Endometrium (tissue), 2 donors: ENCODE measurements at regions not wholly inside any gene's neighbourhood (a gene's known extent, or its start where the extent isn't known, plus 50 kb on each side); places are given as distances from the start of the nearest gene placed in this dataset.
"Not testable (repeated sequence)": the region's sequence is repeated elsewhere in the genome, so short reads cannot be mapped to it uniquely, and the experiment has no call there.

Source experiments
- FAIRE-seq: peaks from 2 replicates; lab custom pipeline; 2012; peaks lifted over from hg19 to GRCh38; lab: Jason Lieb, UNC
- donor health status: control.
- donor health status: control.

DNA sequence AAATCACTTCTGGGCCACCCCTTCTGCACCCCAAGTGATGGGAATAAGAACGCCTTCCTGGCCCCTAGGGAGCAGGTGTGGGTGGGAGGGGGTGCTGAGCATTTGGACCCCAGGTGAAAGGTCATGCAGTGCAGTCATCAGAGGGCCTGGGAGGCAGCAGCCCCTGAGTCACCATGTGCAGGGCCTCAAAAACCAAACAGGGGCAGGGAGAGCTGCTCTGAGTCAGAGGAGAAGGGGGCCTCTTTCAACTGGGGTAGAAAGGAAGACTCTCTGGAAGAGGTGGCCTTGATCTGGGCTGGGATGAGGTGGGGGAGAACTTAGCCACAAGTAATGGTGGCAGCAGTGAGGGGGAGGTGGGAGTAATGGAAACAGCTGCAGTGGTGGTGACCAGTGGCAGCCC is 164.3 kb downstream of the BUB3 start:
- FAIRE-seq, result no peak

DNA sequence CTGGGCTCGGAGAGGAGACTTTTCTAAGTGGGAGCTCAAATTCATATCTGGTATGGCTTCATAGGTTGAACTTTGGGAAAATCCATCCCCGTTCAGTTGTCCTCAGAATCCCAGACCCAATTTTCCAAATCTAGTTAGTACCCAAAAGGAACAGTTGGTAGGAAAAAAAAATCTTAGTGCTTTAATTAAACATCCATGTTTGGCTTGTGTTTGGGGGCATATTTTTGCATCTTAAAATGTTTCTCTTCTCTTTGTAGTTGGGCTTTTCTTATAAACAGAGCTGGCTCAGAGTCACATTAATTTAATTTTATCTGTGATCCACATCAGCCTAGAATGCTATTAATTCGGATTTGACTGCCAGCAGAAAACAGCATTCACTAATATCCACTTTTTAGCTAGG is 165.9 kb downstream of the BUB3 start:
- no peak for FAIRE-seq

DNA sequence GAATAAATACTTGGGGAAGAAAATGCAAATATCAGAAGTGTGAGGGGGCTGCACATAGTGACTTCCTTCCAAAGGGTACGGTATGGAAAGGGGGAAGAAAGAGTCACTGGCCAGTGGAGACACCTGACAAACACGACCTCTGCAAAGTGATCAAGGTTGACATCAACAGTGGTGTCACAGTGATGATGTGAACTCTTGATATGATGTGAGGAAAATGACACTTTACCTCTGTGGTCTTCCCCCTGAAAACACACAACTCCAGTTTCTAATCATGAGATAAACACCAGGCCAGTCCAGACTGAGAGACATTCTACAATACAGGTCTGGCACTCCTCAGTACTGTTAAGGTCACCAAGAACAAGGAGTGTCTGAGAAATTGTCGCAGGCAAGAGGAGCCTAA is 169.7 kb downstream of the BUB3 start:
- no peak for FAIRE-seq

DNA sequence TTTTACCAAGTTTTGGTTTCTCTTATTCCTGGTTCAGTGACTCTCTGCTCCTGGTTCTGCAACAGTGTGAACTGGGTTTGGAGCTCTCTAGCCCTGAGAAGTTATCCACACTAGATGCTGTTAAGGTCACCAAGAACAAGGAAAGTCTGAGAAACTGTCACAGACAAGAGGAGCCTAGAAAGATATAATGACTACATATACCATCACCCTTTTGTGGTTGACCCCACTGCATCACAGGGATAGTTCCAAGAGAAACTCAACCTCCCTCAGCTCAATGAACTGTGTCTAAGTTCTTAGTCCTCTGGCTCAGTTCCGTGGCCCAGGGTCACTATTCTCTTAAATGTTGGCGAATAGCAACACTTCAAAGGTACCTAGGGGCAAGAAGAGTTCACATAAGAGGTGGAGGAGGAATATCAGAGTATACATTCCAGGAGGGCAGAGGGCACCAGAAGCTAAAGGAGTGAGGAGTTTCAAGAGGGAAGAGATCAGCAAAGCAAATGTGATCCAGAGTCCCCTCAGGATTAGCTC is 171.5 kb downstream of the BUB3 start:
- no peak for FAIRE-seq

DNA sequence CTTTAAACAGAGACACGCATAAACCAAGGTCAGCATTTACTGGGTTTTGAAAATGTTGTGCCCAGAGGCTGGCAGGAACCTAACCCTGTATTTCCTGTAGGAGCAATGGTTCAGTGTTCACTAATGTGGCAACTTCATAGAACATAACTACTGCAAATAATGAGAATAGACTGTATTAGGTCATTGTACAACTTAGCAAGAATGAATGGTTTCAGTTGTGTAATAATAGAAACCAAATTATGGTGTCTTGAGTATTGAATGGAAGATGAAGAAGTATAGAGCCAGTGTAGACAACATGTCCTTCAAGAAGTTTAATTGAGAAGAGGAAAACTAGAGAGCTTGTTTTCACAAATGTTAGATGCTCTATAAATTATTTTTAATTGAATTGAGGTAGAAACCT is 172.5 kb downstream of the BUB3 start:
- FAIRE-seq, result no peak

DNA sequence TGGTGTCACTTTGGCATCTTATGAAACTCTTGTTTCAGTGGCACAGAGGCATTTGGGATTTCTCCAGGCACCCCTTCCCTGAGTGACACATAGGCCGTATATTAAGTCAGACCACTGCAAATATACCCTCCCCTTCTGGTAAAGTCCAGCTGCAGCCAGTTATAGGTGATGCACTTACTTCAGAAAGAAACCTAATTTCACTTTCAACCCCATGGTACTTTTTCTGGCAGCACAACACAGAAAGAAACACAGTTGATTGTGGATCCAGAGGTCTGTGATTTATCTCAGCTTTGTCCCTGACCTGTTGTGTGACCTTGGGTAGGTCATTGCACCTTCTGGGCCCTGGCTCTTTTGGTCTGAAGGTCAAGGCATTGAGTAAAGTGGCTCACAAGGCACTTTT is 173.2 kb downstream of the BUB3 start:
- FAIRE-seq, result no peak

DNA sequence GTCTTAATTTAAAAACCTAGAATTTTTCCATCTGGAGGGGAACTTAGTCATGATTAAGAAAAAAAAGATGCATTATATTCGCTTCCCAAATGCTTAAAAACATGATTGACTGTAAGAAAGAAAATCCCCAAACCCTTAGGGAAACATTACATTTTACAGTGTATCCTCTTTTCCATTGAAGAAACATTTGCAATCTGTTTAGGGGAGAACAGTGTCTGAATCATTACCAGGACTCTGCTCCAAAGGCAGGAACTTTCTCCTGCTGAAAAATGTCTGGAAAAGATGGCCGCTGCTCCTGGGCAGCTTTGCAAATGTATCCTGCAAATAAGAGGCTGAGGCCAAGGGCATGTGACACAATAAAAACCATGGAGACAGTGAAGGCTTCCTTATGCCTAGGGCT is 173.7 kb downstream of the BUB3 start:
- no peak for FAIRE-seq

DNA sequence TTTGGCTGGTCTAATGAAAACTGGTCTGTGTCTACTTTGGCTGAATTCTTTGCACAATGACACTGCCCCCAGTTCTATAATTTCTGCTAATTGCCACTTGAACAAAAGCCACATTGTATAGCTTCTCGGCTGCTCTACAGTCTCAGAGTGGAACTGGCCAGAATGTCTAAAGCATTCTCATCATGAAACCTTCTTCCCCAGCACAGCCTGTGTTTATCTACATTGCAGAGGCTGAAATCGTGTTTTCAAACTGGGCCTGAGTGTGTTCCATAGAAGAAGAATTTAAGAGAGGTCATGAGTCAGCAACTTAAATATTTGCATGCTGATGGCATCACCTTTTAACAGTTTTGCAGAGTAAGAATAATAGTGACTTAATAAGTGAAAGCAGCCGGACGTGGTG is 177.2 kb downstream of the BUB3 start:
- no peak for FAIRE-seq

DNA sequence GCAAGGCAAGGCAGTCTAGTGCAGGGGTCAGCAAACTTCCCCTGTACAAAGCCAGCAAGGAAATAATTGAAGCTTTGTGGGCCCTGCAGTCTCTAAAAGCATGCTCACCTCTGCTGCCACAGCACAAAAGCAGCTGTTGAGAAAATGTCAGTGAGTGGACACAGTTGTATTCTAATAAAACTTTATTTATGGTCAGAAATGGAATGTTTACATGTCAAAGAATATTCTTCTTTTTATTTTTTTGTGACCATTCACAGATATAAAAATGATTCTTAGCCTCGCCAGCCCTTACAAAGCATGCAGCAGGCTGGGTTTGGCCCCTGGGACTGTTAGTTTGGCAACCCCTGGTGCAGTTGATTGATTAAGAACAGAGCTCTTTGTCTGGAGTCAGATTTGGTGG is 192.4 kb downstream of the BUB3 start:
- FAIRE-seq, result no peak

DNA sequence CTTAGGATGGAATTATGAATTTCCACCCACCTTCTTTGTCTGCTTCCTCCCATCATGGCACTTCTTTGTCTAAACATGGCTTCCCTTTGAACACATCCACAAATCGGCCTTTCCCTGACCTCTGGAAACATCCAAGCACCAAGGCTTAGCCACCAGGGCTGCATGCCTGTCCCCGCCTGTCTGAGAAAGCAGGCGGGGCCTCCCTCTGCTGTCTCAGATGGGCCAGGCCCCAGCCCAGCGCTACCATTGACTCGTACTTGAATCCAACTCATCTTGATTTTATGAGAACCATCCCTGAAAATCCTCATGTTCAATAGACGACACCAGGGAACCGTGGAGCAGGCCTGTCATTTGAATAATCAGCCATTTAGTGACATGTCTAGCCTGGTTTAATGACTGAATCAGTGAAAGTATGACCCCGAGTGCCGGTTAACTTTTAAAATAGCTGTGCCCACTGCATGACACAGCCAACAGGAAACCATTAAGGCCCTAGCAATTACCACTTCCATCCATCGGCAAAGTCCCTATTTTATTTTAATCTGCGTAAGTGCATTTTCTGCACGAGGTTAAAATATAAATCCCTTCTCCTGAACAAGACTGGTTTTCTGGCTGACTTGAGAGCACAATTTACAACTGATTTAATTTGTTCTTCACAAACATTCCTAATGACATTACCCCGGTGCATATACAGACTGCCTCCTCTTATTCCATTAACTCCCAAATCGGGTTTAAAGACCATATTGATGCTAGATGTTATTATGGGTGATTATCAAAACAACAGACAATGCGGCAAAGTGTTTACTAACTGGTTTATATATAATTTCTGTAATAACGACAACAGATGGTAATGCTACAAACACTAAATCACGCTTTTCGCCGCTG is 194.7 kb downstream of the BUB3 start:
- FAIRE-seq, result no peak

DNA sequence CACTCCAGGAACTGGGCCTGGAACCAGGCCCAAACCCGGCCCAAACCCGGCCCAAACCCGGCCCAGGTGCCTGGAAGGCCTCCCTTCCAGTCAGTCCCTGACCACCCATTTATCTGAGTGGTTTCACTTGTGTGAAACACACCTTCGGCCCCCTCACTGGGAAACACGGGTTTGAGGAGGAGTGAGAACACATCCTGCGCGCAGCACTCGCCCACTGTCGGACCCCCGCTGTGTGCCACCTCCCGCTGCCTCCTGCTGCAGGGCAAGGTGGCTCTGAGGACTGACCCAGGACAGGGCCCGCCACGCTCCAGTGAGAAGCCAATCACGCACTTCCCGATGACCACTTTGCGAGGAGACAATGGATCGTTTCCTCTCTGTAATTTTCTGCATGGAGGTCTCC is 197.5 kb downstream of the BUB3 start:
- no peak for FAIRE-seq

DNA sequence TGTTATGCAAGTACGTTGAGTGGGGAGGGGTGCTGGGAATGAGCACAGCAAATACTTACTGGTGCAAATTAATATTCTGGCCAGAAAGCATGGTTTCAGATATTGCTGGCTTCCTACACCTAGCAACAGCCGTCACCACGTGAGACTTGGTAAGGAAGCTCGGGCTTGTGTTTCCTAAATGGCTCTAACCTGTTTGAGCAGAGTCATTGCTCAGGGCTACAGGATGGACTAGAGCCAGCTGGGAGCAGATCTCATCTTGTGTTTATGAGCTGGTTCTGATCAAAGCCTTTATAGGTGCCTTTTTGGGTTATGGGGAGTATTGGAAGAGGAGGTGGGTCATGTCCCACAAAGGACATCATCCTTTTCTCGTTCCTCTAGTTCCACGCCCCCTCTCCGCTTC is 200.3 kb downstream of the BUB3 start:
- FAIRE-seq, result no peak

DNA sequence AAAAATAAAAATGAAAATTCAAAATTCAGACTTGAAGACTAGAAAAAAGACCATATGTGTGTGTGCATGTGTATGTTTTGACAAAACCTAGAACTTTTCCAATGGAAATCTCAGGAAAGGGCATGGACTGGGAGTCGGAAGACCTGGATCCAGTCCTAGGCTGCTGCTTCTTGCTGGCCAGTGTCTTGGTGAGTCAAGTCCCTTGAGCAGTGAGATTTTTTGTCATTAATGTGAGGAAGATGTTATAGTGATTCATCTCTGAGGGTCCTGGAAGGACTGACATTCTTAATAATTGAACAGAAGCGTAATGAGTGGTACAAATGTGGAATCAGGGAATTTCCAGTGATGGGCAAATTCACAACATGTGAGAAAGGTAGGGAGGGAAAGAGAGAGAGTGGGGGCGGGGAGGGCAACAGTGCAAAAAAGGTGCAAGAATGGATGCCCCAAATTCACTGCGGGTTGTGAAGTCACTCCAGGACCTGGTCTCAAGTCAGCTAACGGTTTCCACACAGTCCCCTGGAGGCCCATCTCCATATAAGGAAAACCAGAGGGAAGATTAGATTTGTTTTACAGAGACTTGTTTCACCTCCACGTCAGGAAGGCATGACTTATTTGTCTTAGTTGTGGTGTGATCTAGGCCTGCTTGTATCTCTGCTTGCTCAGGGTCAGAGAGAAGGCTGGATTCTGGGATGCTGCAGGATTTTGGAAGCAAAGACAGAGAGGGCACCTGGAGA is 201.7 kb downstream of the BUB3 start:
- FAIRE-seq, result no peak

DNA sequence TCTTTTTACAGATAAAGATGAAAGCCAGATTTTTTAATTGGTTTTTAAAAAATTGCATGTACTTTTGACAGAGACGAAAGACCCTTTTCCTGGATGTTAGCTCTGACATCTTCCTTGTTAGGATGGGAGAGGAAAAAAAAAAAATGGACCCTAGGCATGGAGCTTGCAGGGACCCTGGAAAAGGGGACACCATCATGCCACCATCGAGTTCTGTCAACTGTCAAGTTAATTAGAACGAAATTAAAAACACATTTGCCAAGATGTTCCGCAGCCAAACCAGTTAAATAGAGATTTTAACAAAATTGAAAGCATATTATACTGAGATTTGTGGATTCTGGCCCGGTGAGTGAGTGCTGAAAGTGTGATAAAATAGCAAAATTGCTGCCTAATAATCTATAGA is 202.6 kb downstream of the BUB3 start:
- no peak for FAIRE-seq

DNA sequence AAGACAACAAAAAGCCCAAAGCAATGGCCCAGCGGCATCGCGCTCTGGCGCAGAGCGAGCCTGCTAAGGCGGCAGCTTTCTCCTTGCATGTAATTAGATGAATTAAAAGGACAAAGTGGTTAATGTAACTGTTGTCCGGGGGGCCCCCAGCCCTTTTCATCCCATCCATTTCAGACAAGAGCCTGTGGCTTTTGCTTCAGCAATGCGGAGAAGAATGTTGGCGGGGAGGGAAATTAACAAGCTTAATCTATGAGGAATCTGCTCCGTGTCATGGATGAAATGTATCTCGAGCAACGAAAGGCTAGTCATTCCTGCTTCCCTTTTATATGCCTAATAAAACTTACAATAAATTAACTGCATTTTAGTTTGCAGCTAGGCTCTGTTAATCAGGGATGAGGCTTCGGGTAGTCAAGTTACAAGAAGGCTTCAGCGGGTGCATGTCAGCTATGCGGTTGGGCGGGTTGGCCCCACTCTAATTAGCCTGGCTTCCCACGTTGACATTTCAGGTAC is 203.3 kb downstream of the BUB3 start:
- FAIRE-seq, result no peak

DNA sequence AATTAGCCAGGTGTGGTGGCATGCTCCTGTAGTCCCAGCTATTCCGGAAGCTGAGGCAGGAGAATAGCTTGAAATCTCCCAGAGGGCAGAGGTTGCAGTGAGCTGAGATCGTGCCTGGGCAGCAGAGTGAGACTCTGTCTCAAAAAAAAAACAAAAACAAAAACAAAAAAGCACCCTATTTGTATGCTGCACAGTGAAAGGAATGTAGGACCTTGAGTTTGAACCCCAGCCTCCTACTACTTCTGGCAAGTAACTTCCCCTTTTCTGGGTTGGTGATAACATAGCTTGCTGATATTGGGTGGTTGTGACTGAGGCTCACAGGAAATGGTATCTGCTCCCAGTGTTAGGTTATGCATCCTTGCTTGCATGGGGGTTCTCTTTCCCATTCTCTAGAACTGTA is 205.3 kb downstream of the BUB3 start:
- no peak for FAIRE-seq

DNA sequence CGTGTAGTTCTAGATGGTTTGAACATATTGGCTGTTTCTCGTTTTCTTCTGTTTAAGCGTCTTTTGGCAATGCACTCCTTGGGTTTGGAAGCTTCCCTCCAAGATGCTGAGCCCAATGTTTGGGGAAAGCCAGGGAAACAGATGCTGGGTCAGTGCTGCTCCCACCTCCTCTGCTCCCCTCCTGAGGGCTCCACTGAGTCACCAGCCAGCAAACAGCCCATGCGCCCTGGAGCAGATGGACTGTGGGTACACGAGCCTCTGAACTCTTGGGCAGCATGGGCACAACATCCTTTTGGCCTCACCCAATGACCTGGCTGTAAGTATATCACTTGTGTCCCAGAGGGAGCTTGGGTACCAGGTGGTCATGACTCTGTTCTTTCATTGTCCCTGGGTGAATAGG is 207.6 kb downstream of the BUB3 start:
- FAIRE-seq, result no peak

DNA sequence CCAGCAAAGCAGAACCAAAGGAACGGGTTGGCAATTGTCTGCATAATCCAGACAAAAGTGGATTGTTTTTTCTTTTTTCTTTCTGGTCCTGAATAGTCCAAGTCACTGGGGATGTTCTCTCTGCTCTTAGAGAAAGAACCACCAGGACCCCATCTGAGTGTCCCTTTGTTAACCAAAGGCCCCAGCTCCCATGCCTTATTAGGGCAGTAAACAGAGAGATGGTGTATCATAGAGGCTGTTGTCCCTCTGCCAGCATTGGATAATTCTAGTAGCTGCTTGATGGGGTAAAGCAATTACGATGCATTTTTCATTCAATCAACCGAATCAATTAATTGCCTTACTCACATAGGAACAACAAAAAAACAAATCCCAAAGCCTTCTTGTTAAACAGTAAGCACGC is 213.0 kb downstream of the BUB3 start:
- FAIRE-seq, result no peak

DNA sequence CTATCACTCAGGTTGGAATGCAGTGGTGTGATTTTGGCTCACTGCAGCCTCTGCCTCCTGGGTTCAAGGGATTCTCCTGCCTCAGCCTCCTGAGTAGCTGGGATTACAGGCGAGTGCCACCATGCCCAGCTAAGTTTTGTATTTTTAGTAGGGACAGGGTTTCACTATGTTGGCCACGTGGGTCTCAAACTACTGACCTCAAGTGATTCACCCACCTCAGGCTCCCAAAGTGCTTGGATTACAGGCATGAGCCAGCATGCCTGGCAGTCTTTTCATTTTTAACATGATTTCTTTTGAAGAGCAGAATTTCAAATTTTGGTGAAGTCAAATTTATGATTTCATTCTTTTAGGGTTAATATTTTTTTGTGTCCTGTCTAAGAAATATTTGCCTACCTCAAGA is 217.4 kb downstream of the BUB3 start:
- not testable (repeated sequence) for FAIRE-seq

DNA sequence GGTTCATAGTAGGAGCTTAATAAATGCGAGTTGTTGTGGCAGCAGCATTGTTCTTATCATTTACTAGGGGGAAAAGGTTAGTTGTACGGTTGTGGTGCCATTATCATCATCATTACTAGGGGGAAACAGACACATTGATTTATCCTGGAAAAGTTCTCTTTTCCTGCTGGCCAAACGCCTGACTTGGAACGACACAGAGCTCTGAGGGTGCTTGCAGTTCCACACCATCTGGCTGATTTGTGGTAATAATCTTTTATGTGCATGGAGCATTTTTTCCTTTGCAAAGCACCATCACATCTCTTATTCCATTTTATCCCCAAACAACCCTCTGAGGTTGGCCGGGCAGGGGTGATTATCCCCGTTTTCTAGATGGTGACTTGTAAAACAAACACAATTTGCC is 219.4 kb downstream of the BUB3 start:
- no peak for FAIRE-seq

DNA sequence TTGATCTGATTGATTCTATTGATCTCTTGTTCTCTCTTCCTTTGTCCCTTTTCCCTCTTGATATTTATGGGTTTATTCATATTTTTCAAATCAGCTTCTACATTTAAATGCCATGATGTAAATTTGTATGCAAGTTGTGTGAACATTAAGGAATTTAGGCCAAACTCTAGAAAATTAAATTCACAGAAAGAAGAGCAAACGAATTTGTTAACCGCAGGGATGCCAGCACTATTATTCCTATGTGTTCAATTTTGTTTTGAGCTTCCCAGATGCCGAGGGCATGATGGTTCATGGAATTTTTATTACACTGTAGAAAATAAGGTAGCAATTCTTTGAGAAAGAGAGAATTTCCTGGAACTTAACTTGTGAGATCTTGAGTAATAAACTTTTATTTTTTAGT is 220.9 kb downstream of the BUB3 start:
- no peak for FAIRE-seq

DNA sequence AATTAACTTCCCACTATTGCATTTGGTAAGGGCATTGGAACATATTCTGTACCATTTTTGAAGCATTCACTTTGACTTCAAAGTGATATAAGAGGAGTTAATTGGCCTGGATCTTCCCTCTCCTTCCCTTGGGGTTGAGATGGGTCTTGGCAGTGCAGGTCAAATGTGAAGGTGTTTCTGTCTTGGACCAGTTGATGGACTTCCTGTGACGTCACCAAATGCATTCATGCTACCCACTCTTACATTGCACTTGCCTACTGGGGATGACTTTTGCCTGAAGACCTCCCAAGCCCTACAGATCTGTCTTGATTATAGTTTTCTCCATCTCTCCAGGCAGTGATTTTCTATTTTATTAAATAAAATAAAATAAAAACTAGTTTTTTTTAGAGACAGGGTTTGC is 221.5 kb downstream of the BUB3 start:
- no peak for FAIRE-seq

DNA sequence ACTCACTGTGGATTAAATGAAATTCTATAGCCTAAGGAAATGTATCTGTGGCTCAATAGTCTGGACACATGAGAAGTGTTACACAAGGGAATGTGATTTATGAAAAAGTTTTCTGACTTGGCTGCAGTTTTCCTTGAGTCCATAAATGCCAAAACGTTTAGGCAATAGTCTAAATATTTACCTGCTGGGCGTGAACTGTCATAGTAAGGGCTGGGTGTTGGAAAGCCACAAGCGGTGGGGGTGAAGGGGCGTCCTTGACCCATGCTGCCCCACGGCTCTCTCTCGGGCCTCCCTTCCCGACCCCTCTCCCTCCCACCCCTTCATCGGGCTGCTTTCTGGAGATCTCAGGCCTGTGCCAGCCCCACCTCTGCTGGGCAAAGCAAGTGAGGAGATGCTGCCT is 223.7 kb downstream of the BUB3 start:
- FAIRE-seq, result no peak
